Stomach (tissue), 4 donors: ENCODE measurements at regions not wholly inside any gene's neighbourhood (a gene's known extent, or its start where the extent isn't known, plus 50 kb on each side); places are given as distances from the start of the nearest gene placed in this dataset.

ENCODE experiments used
- CTCF ChIP-seq, 7 experiments: fragments of 450-650 bp in 4 of 7; fragments of 200-600 bp in 3 of 7; sonication (generic) in 3 of 7; IDR thresholded peaks; one replicate each; pipeline ENCODE4 v1.5.1; 2016 to 2019; ENCODE audit warnings: antibody characterized with exemption in 7 of 7, control low read depth in 2 of 7, mild to moderate bottlenecking in 1 of 7
- EP300 ChIP-seq: sonication (generic); formaldehyde crosslinking; IDR thresholded peaks from one replicate; pipeline ENCODE4 v1.6.1; 2017; ENCODE audit warnings: antibody characterized with exemption
- POLR2AphosphoS5 ChIP-seq, 3 donors: sonication (generic); formaldehyde crosslinking; IDR thresholded peaks; one replicate each; pipeline ENCODE4 v1.6.1; 2016; ENCODE audit warnings: antibody characterized with exemption in 3 of 3

GRCh38 chr5:166200532-166200931, 2090.9 kb upstream of the WWC1 start:
- no peak for TF ChIP-seq CTCF (IDR thresholded peaks at IDR 0.05)
- no peak for TF ChIP-seq POLR2AphosphoS5 (IDR thresholded peaks at IDR 0.05)
- TF ChIP-seq EP300, result no peak
